RWPE2 (cell line): ENCODE measurements at regions not wholly inside any gene's neighbourhood (a gene's known extent, or its start where the extent isn't known, plus 50 kb on each side); places are given as distances from the start of the nearest gene placed in this dataset.

Source experiments
- ATAC-seq: fragments of 200-7000 bp; cut with Tn5 transposase; 3 replicates; pipeline ENCODE4 v1.9.1; 2021; ENCODE audit warnings: low read depth
- DNase-seq: peaks from one replicate; pipeline ENCODE4 v3.0.0-alpha.2; 2020; ENCODE audit warnings: low spot score
- H3K27ac ChIP-seq: fragments of 450-650 bp; 2 replicates; pipeline ENCODE4 v1.5.1; 2017; ENCODE audit warnings: mild to moderate bottlenecking; ENCODE audit not compliant: poor library complexity, severe bottlenecking
- H3K27me3 ChIP-seq: fragments of 250-450 bp; sonication (Bioruptor Pico); 2 replicates; pipeline ENCODE4 v1.5.1; 2021; ENCODE audit warnings: mild to moderate bottlenecking, moderate library complexity; ENCODE audit not compliant: insufficient read depth, poor library complexity, severe bottlenecking
- H3K36me3 ChIP-seq: fragments of 250-450 bp; sonication (Bioruptor Pico); 2 replicates; pipeline ENCODE4 v1.5.1; 2020; ENCODE audit warnings: low read depth, mild to moderate bottlenecking, moderate library complexity
- H3K4me1 ChIP-seq: fragments of 250-450 bp; sonication (Bioruptor Pico); 2 replicates; pipeline ENCODE4 v1.5.1; 2021; ENCODE audit warnings: mild to moderate bottlenecking, moderate library complexity; ENCODE audit not compliant: insufficient read depth, poor library complexity, severe bottlenecking
- H3K4me3 ChIP-seq: fragments of 250-450 bp; sonication (Bioruptor Pico); 2 replicates; pipeline ENCODE4 v1.5.1; 2021; ENCODE audit warnings: mild to moderate bottlenecking, moderate library complexity; ENCODE audit not compliant: severe bottlenecking
- H3K9me3 ChIP-seq: fragments of 250-450 bp; sonication (Bioruptor Pico); 2 replicates; pipeline ENCODE4 v1.5.1; 2021; ENCODE audit warnings: mild to moderate bottlenecking, moderate library complexity; ENCODE audit not compliant: severe bottlenecking
- TF ChIP-seq, protein P1 (sequence below): fragments of 450-650 bp; IDR thresholded peaks from one replicate; pipeline ENCODE4 v1.5.1; 2017; ENCODE audit warnings: mild to moderate bottlenecking, moderate library complexity; ENCODE audit not compliant: poor library complexity, severe bottlenecking

DNA sequence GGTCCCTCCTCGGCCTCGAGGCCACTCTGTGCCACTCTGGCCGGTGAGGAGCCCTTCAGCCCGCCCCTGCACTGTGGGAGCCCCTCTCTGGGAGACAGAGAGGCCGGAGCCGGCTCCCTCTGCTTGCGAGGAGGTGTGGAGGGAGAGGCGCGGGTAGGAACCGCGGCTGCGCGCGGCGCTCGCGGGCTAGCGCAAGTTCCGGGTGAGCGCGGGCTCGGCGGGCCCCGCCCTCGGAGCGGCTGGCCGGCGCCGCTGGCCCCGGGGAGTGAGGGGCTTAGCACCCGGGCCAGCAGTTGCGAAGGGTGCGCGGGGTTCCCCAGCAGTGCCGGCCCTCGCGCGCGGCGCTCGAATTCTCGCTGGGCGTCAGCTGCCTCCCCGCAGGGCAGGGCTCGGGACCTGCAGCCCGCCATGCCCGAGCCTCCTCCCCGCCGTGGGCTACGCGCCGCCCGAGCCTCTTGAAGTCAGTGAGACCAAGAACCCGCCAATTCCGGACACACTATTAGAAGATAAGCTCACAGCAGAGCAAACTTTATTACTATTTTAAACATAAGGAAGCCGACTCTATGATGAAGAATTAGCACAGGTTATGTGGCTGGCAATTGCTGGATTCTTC, 825.8 kb upstream of the FANCL start:
- Histone ChIP-seq H3K4me3 (no peak overlapping the region), H3K27me3 (no peaks in the 10 kb centered on the region), H3K9me3 (no peaks in the 10 kb centered on the region), H3K36me3 (no peaks in the 10 kb centered on the region), H3K27ac (no peak overlapping the region), H3K4me1 (no peaks in the 10 kb centered on the region)
- no peak for DNase-seq
- ATAC-seq: no peak
- TF ChIP-seq, protein P1, sequence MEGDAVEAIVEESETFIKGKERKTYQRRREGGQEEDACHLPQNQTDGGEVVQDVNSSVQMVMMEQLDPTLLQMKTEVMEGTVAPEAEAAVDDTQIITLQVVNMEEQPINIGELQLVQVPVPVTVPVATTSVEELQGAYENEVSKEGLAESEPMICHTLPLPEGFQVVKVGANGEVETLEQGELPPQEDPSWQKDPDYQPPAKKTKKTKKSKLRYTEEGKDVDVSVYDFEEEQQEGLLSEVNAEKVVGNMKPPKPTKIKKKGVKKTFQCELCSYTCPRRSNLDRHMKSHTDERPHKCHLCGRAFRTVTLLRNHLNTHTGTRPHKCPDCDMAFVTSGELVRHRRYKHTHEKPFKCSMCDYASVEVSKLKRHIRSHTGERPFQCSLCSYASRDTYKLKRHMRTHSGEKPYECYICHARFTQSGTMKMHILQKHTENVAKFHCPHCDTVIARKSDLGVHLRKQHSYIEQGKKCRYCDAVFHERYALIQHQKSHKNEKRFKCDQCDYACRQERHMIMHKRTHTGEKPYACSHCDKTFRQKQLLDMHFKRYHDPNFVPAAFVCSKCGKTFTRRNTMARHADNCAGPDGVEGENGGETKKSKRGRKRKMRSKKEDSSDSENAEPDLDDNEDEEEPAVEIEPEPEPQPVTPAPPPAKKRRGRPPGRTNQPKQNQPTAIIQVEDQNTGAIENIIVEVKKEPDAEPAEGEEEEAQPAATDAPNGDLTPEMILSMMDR: no peak

DNA sequence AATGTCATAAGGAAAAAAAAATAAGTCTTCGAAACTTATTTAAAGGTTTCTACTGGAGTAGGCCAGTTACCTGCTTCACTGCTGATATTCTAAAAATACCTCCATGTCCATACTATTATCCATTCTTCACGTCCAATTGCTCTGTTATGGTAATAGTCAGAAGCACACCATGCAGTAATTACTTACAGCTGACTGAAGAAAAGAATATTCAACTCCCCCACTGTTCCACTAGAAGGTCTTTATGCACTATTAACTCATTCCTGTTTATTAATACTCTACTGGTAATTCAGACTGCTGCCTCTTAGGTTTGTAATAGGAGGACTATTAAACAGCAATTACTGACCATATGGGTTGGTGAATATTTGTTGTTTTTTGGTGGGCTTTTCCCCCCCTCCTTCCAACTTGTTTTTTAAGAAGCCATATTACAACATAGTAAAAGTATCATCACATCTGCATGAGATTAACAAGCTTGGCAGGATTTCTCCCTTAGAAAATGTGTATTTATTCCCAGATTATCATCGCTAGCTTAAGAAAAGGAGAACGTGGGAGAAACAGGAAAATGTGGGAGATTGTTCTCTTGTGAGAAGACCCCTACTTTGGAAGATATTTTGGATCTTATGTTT, 806.4 kb upstream of the FANCL start:
- TF ChIP-seq, protein P1: no peak
- DNase-seq (no peak), ATAC-seq (no peak)
- Histone ChIP-seq H3K27me3 (no peaks in the 10 kb centered on the region), H3K27ac (no peak overlapping the region), H3K4me3 (no peak overlapping the region), H3K36me3 (no peaks in the 10 kb centered on the region), H3K9me3 (no peaks in the 10 kb centered on the region), H3K4me1 (no peaks in the 10 kb centered on the region)

GRCh38 chr2:59046401-59047372, 805.6 kb upstream of the FANCL start:
- no peak for DNase-seq
- no peak for ATAC-seq

DNA sequence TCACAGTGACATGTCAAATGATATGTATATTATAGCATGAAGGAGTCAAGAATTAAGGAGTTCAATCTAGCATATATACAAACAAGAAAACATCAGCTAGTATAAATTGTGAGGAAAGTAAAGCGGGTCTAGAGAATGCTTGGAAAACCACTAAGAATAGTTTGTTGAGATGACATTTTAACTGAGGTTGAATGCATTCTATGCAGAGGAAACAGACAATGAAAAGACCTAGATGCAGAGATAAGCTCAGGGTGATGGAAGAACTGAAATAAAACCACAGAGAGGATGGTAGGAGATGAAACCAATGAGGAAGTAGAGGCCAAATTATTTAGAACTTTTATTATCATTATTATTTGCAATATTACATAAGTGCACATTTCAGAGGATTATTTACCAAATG, 803.6 kb upstream of the FANCL start:
- Histone ChIP-seq H3K4me3 (no peak overlapping the region), H3K9me3 (no peaks in the 10 kb centered on the region), H3K36me3 (no peaks in the 10 kb centered on the region), H3K4me1 (no peaks in the 10 kb centered on the region), H3K27ac (no peak overlapping the region), H3K27me3 (no peaks in the 10 kb centered on the region)
- ATAC-seq (no peak), DNase-seq (no peak)
- TF ChIP-seq, protein P1: no peak

More at GRCh38 chr2:59046401-59047372, 805.6 kb upstream of the FANCL start:
- Histone ChIP-seq H3K27ac (no peak overlapping the region), H3K4me1 (no peaks in the 10 kb centered on the region), H3K36me3 (no peaks in the 10 kb centered on the region), H3K9me3 (no peaks in the 10 kb centered on the region), H3K4me3 (no peak overlapping the region), H3K27me3 (no peaks in the 10 kb centered on the region)
- TF ChIP-seq, protein P1: no peak
